ENCODE measurements at regions not wholly inside any gene's neighbourhood (a gene's known extent, or its start where the extent isn't known, plus 50 kb on each side); places are given as distances from the start of the nearest gene placed in this dataset.
A peak's percentile ranks its signal among the peaks of the same experiment; 100 is the strongest.

DNA sequence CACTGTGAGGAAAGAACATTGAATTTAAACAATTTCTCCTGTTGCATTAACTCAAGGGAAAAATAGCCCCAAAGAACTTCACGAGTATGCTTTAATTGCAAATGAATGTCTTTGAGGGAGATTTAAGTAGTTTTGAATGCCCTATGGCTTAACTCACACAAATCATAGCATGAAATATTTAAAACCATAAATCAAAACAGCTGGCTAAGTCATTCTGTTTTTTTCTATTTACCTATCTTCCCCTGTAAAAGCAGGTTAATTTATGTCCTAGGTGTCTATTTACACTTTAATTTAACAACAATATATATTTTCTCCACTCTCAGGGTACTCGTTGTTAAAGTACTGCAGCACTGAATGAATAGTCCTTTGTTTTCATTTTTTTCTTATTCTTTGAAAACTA, 118.8 kb upstream of the PIEZO2 start:
- DNase-seq = no peak

DNA sequence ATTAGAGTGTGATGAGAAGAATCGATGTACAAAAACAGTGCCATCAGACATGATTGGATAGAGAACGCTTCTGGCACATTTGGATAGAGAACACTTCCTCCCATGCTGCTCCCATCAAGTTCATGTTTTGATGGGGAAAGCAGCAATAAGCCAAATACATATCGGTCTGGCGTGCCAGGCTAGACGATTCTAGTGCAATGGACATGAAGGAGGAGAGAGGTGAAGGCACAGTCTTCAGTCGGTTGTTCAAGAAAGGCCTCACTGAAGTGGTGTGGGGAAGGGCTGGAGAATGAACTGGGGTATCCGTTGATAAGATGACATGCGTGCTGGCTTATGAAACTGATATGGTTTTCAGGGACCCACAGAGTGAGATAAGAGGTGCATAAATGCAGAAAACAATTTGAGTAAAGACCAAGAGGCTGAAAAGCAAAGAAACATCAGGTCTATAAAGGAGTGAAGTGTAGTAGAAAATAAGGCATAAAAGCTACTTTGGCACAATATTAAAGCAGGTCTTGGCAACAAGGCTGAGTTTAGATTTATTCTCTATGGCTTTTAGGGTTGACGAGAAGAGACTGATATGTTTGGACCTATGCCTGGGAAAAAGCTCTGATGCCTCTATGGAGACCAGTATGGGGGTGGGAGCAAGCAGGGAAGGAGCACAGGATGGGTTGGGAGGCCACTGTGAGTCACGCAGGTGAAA, 117.6 kb upstream of the PIEZO2 start:
- no peak for DNase-seq

DNA sequence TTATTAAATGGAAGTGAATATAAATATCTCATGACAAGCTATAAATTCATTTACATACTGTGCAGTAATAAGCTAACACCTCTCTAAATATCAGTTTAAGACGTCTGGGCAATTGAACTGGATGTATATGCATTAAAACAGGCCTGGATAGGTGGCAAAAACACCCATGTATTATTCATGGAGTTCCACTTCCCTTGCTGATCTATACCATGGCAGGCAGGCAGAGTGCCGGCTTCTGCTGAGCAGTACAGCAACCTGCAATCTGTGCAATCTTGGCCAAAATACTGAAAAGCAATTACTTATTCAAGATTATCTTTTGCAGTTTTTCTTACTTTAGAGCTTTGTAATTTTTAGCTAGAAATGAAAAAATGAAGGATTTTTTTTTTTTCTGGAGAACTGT, 112.1 kb upstream of the PIEZO2 start:
- DNase-seq = no peak

DNA sequence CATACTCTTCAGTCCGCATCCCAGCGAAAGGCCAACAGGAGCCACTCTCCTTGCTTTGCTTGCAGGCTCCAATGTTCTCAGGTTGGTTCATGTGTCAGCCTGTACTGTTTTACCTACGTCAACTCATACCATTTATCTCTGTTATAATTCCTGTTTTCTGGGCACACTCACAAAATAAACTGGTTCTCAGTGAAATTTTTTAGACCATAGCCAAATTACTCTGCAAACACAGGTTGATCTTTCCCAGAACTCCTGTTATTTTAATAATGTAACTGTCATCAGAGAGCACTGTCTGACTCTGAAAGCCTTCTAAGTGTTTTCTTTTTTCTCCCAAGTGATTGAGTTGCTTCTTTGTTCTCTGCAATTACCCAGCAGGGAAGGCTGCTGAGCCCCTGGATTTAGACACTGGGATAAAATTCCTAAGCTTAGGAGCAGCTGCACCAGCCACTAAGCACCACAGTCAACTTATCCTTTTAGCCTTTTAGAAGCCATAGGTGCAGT, 111.6 kb upstream of the PIEZO2 start:
- no peak for DNase-seq

DNA sequence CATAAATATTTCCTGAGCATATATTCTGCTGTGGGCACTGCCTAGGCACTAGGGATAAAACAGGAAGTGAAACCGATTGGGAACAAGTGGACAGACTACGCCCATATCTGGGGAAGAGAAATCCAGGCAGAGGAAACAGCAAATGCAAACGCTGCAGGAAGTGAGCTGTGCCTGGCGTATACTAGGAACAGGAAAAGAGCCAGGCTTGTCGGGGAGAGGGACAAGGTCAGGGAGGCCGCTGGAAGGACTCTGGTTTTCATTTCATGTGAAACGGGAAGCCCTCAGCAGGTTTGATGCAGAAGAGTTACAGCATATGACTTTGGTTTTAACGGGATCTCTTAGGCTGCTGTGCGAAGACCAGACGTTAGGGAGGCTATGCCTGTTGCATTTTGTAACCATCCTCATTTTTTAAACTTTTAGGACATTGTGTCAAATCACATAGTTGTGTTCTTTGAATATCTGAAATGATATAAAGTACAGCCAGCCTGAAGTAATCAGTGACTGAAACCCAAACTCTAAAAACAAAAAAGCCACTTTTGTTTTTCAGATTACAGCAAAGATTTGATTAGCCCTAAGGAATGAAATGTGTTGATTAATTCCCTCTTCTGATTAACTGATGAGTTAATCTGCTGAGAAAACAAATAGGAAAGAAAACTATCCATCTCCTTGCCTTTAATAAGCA, 110.2 kb upstream of the PIEZO2 start:
- DNase-seq = no peak

DNA sequence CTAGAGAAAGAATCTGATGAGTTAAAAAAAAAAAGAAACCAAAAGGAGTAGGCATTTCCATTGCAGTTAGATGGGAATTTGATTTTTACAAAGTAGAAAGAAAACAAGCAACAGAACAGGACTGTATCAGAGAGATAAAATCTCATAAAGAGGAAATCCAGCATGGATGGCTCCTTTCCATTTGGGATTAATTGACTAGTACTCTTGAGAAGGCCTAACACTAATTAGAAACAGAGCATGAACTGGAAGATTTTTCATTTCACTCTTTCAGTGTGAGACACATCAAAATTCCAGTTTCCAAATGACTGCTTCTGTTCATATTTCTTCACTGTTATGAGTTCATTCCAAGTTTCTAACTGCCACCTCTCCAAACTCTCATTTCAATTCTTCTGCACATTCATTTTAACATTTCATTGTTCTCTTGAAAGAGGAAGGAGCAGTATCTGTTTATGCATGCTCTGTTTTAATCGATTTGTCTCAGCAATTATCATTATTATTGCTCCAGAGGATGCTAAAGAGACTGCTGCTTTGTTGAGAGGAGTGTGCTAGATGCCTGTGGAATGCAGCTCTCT, 108.8 kb upstream of the PIEZO2 start:
- DNase-seq = no peak

DNA sequence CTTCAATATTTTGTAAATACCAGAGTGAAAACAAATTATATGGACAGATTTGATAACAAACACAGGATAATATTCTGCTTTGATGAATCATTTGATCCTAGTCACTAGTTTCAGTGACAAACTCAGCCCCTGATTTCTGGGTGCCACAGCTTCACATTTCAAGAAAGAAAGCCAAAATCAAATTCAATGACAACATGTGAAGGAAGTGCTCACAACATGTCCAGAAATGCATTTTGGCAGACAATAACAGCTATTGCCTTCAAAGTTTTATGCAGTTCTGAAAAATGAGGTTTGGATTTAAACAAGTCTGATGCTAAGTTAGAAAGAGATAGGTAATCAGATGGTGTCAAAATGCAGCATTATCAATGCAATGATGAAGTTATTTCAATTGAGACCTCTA, 106.9 kb upstream of the PIEZO2 start:
- DNase-seq = no peak

DNA sequence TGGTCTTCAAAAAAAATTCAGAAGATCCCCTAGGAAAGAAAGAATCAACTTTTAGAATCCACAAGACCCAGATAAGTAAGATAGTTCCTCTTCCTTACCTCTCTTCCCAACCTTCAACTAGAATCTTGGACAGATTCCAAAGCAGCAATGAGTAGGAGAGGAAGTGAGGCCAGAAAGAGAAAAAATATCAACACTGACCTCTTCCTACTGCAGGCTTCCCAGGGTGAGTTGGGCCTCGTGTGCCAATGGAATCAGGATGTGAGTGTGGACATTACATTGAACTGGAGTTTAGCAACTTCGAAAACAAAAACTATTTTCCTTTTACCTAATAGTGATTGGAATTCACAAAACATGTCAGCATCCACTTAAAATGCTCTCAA, 102.5 kb upstream of the PIEZO2 start:
- no peak for DNase-seq

DNA sequence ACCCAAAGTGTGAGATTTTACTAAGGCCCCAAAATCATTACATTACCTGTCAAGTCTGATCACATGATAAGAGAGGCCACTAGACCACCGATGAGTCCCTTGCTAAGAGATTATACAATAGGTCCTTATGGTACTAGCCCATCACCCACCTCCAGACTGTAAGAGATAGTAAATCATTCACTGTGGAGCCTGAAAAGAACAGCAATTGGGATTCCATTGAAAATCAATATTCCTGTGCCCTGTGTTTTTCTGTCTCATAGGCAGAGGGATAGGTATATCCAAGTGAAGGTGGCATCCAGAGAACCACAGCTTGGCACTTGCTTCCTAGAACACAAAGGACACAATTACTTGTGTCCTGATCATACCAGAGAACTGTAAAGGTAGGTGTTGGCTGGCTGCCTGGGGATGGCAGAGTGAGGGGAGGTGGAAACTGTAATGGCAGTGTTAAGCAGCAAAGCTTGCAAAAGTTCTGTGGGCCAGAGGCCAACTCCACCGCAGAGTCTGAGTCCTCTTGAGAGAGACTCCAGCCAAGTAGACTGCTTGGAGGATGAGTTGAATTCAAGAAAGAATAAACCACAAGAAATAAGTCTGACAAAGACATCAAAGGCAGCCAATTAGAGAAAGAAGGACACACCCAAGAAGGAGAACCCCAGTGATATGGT, 102.0 kb upstream of the PIEZO2 start:
- DNase-seq = no peak

DNA sequence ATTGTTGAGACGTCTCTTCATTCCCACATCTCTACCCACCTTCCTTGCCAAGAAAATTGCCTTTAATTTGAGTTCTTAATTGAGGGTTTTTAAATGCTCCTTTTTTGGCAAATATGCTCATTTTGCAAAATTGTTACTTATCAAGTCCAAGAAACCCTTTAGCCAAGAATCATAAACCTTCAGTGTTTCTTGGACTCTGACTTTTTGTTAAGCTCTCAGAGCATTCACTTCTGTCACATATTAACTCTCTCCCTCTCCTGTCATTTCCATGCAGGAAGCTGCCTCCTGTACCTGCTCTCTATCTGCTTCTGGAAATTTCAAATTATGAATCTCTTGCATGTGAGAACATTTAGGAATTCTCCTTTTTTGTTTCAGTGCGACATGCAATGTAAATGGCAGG, 100.0 kb upstream of the PIEZO2 start:
- DNase-seq = no peak

DNA sequence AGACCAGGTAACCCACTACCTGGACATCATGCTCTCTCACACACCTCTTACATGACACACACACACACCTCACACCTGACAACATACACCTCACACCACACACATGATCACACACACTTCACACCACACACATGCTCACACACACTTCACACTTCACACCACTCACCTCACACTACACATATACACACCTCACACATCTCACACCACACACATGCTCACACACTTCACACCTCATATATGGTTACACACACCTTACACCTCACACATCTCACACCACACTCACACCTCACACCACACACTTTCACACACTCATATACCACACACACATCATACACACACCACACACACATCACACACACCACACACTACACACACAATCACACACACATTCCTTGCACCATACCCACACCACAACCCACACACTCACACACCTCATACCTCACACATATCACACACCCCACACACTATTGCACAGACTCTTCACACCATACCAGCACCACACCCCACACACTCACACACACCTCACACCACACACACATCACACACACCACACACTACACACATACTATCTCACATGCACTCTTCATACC, 98.1 kb upstream of the PIEZO2 start:
- no peak for DNase-seq

DNA sequence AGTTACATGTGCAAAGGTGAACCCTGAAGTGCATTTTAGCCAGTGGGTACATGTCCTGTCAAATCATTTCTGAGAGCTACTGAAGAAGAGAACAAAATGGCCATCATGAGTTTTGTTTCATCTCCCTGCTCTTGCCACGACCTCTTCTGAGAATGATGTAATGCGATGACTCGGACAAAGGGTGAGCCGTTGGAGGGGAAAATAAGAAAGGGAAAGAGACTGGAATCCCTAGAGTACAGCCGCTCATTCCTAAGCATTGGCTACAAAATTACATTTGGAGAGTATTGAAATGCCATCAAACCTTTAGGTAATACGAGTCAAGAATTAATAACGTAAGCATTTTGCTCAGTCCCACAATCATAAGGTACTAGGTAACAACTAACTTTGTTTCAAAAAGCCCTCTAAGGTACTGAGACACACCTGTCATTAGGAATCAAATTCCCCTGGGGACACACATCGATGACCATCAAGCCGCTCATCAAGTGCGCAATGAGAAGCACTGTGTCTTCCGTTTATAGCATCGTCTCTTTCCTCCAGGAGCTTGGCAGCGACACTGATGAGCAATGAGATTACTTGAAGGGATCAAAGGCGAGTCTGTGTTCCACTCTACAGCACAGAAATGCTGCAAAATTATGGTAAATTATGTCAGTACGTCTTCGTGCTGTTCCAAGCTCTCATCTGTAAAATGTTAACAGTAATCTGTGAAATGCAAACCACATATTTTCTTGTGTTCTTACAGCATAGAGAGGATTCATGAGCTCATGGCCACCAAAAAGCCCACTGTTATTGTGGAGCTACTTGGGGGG, 97.3 kb upstream of the PIEZO2 start:
- no peak for DNase-seq

DNA sequence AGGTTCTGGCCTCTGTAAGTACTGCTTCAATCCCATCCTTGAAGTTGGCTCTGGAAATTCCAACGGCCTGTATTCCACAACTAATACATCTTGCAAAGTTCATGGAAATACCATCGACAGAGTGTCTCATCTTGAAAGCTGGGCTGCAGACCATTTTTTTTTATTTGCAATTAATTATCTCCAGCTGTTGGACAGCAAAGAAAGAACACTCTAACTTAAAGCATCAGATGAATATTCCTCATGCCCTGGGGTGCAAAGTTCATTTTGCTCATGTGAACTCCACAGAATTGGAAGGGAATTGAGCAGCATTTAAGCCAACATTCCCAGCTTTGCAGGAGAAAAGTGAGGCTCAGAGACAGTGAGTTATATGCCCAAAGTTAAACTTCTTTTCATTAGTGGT, 96.5 kb upstream of the PIEZO2 start:
- DNase-seq = peak; percentile 40

DNA sequence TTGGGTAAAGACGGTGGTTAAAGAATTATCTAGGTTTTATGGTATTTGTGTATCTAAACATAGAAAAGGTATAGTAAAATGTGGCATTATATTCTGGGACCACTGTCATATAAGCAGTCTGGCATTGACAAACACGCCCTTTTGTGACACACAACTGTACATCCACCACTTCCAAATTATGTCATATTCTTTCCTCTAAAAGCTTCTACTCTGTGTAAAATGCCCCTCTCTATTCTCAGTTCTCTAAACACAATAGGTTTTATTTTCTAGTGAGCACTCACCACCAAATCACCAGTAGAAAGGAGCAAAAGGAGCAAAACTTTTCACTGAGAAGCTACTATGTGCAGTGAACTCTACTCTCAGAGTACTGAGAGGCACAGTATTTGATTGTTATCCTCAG, 88.1 kb upstream of the PIEZO2 start:
- no peak for DNase-seq

DNA sequence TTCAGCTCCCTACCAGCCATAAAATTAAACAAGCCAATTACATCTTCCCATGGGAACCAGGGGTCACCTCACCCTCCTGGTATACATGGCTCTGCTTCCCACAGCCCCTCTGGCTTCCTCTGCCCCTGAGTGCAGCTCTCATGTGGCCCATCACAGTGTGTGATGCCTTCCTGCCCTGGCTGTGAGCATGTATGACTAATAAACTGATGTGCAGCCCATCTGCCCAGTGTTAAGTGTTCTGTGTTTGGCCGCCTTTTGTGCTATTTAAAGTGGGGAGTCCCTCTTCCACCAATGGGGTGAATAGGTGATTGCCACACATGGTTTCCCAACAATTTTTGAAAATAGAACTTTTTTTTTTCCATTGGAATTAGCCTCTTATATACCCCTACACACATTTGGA, 87.7 kb upstream of the PIEZO2 start:
- DNase-seq = no peak

DNA sequence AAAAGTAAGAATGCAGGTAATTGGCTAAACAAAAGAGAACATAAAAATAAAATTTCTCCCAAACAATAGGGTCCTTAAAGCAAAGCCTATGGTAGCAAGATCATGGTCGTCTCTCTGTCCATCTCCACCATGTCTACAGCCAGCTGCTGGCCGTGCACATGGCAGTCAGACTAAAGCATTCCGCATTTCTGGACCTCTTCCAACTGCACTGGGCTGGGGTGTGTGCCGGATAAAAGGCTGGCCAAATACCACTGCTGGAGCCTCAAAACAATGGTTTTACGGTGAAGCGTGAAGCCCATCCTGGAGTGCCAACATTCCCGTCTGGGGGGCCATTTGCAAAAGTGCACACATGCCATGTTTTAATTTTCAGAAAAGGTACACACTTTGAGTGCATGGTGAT, 74.8 kb upstream of the PIEZO2 start:
- no peak for DNase-seq

DNA sequence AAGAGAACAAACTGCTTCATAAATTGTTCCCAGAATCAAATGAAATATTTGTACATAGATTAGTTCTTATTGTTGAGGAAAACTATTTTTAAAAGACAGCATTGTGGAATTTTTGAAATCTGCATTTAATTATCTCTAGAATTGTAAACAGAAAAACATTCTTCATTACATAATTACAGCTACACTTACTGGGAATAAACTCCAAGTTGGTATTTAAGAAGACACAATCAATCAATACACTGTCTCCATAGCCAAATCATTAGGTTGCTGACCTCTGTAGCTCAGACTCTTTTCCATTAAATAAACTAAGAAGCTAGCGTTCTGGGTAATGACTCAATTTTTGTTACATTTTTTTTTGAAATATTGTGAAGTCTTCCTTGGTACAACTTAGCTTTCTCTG, 70.2 kb upstream of the PIEZO2 start:
- DNase-seq = no peak

DNA sequence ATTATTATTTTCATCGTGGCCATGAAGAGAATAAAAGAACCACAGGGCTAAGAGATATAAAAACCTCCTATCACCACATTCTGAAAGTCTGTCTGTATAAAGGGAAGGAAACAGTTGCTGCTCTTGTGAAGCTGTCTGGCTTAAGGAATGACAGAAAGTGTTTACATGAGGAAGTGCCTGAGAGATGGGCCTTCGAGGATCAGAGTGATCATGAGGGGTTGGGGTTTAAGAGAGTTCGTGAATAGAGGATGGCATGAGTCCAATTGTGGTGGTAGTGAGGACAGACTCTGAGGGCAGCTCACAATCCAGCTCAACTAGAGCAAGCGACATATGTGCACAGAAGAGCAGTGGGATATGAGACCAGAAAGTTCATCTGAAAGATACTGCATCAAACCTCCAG, 65.8 kb upstream of the PIEZO2 start:
- no peak for DNase-seq

DNA sequence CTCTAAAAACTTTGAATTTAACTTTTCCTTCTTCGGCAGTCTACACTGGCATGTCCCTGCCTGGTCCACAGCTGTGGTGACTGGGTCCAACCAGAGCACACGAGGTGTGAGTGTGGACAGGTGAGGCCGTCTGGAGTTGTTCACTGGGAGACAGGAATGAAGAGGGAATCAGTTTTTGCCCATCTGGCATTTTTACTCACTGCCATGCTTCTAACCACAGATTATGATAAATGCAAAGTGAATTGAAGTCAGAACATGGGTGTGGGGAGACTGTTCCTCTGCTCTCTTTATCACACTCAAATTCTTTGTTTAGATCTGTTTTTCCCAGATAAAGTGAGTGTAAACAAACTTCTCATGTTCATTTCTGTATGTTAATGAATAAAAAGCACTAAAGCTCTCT, 54.7 kb upstream of the PIEZO2 start:
- no peak for DNase-seq

DNA sequence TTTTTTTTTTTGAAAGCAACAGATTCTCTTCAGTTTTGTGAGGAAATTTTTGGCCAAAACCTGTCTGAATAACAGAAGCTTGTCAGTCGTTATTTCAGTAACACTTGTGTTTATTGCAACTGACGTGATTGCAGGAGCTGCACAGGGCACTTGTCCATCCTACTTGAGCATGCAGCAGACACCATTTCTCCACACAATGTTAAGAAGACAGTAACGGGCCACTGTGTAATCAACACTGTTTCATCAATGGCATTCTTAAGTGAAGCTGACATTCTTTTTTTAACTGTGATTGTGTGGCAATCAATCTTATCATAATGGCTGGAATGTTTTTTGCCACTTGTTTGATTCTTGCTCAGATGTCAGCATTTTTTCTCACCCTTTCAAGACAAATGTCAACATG, 50.1 kb upstream of the PIEZO2 start:
- no peak for DNase-seq

Measured in renal pelvis (tissue), 1 donor.